HCT116 (cell line): ENCODE measurements at regions not wholly inside any gene's neighbourhood (a gene's known extent, or its start where the extent isn't known, plus 50 kb on each side); places are given as distances from the start of the nearest gene placed in this dataset.

Experiments
- ATAC-seq: fragments of 200-7000 bp; cut with Tn5 transposase; 2 replicates; pipeline ENCODE4 v1.9.1; 2020; ENCODE audit warnings: mild to moderate bottlenecking, moderate library complexity
- BruUV-seq: library from RNA; stranded (reverse); fragments of 400-500 nt; replicated peaks from 2 replicates; lab custom pipeline; 2021; lab: Mats Ljungman, UMichigan
- CTCF ChIA-PET: fragments of 300-600 bp; sonication (Branson Sonifier 250); formaldehyde crosslinking; loops from one replicate; lab custom pipeline; 2021; ENCODE audit warnings: antibody characterized with exemption; lab: Charles Lee
- POLR2A ChIA-PET: fragments of 300-600, 350-600 bp; sonication (Branson Sonifier 250); formaldehyde crosslinking; loops from one replicate; lab custom pipeline; 2021; ENCODE audit warnings: antibody characterized with exemption; lab: Charles Lee
- RAD21 ChIA-PET, 2 experiments: fragments of 300-600 bp; sonication (Branson Sonifier 250); formaldehyde crosslinking; loops; one replicate each; lab custom pipeline; 2023; ENCODE audit warnings: low total read pairs in 2 of 2; ENCODE audit not compliant: uncharacterized antibody in 2 of 2, unreplicated experiment in 2 of 2, low non-redundant PET in 1 of 2; lab: Charles Lee
- DNase-seq: peaks from one replicate; pipeline ENCODE4 v3.0.0-alpha.2; 2010; ENCODE audit warnings: low read depth, low spot score
- H2AFZ ChIP-seq: fragments of 200-600 bp; shearing (Covaris generic), sonication (generic); 2 replicates; pipeline ENCODE4 v1.6.1; 2017; ENCODE audit warnings: low read depth, mixed run types, mixed read lengths, antibody characterized with exemption, low read length; ENCODE audit not compliant: poor library complexity, severe bottlenecking
- H3K27ac ChIP-seq: 2 replicates; pipeline ENCODE4 v1.5.1; 2012; ENCODE audit warnings: low read depth, low read length
- H3K27me3 ChIP-seq: fragments of 200-600 bp; sonication (generic); 2 replicates; pipeline ENCODE4 v1.6.1; 2016; ENCODE audit warnings: mixed run types, low read length, mixed read lengths; ENCODE audit not compliant: insufficient read depth
- H3K36me3 ChIP-seq, 2 experiments: fragments of 200-500 bp in 1 of 2; fragments of 200-600 bp in 1 of 2; sonication (Bioruptor generic) in 1 of 2; sonication (generic) in 1 of 2; 2 replicates each; pipeline versions ENCODE4 v1.5.1 to v1.6.1; 2014 to 2016; ENCODE audit warnings: low read length in 2 of 2, inconsistent platforms in 1 of 2, mixed read lengths in 1 of 2, mixed run types in 1 of 2; ENCODE audit not compliant: insufficient read depth in 2 of 2, control insufficient read depth in 1 of 2
- H3K4me1 ChIP-seq, 2 experiments: fragments of 200-600 bp in 1 of 2; sonication (generic) in 1 of 2; 2 replicates each; pipeline versions ENCODE4 v1.5.1 to v1.6.1; 2012 to 2017; ENCODE audit warnings: low read length in 2 of 2, inconsistent platforms in 1 of 2, mild to moderate bottlenecking in 1 of 2, mixed read lengths in 1 of 2, mixed run types in 1 of 2, moderate library complexity in 1 of 2; ENCODE audit not compliant: insufficient read depth in 2 of 2, control insufficient read depth in 1 of 2
- H3K4me2 ChIP-seq: fragments of 200-600 bp; sonication (generic); 2 replicates; pipeline ENCODE4 v1.6.1; 2017; ENCODE audit warnings: mixed run types, low read length, mixed read lengths
- H3K4me3 ChIP-seq, 2 experiments: fragments of 200-600 bp in 1 of 2; sonication (generic) in 1 of 2; replicated peaks in 1 of 2; 2 replicates each; pipeline ENCODE4 v1.5.1; 2011 to 2016; ENCODE audit warnings: low read length in 2 of 2, control low read depth in 1 of 2, low read depth in 1 of 2, mild to moderate bottlenecking in 1 of 2, mixed read lengths in 1 of 2, mixed run types in 1 of 2
- H3K79me2 ChIP-seq: fragments of 200-600 bp; sonication (generic); 2 replicates; pipeline ENCODE4 v1.6.1; 2017; ENCODE audit warnings: mild to moderate bottlenecking, mixed run types, low read length, moderate library complexity, mixed read lengths; ENCODE audit not compliant: insufficient read depth
- H3K9ac ChIP-seq: fragments of 200-600 bp; sonication (generic); 2 replicates; pipeline ENCODE4 v1.6.1; 2016; ENCODE audit warnings: low read length, mixed read lengths
- H3K9me2 ChIP-seq: fragments of 200-600 bp; sonication (generic), shearing (Covaris generic); 2 replicates; pipeline ENCODE4 v1.6.1; 2017; ENCODE audit warnings: mixed run types, mild to moderate bottlenecking, moderate library complexity; ENCODE audit not compliant: insufficient read depth
- H3K9me3 ChIP-seq, 2 experiments: fragments of 200-500 bp in 1 of 2; fragments of 200-600 bp in 1 of 2; sonication (Bioruptor generic) in 1 of 2; sonication (generic) in 1 of 2; 2 replicates each; pipeline ENCODE4 v1.6.1; 2014 to 2017; ENCODE audit warnings: low read length in 2 of 2, mixed read lengths in 2 of 2, inconsistent platforms in 1 of 2, low read depth in 1 of 2, mild to moderate bottlenecking in 1 of 2, mixed run types in 1 of 2, moderate library complexity in 1 of 2; ENCODE audit not compliant: control insufficient read depth in 1 of 2, insufficient read depth in 1 of 2
- H4K20me1 ChIP-seq: fragments of 200-600 bp; sonication (generic), shearing (Covaris generic); 2 replicates; pipeline ENCODE4 v1.6.1; 2017; ENCODE audit warnings: mixed run types, mild to moderate bottlenecking, moderate library complexity; ENCODE audit not compliant: insufficient read depth
- EZH2phosphoT487 ChIP-seq: fragments of 200-600 bp; IDR thresholded peaks from 2 replicates; pipeline ENCODE4 v1.6.1; 2018; ENCODE audit warnings: antibody characterized with exemption, borderline replicate concordance
- JUND ChIP-seq: IDR thresholded peaks from 2 replicates; pipeline ENCODE4 v1.6.1; 2012
- MAX ChIP-seq: IDR thresholded peaks from 2 replicates; pipeline ENCODE4 v1.6.1; 2012
- ZFX ChIP-seq: fragments of 450-650 bp; IDR thresholded peaks from 2 replicates; pipeline ENCODE4 v1.6.1; 2017
- intact Hi-C: fragments of 100-400 bp; cut with micrococcal nuclease; formaldehyde crosslinking; loops from 2 replicates; pipeline ENCODE4 v1.10.0; 2022
- TF ChIP-seq, protein P1 (sequence below), 3 experiments: fragments of 200-600 bp in 1 of 3; sonication (generic) in 1 of 3; IDR thresholded peaks in 2 of 3; conservative IDR thresholded peaks in 1 of 3; 2 replicates each; pipeline ENCODE4 v1.5.1; 2012 to 2017; ENCODE audit warnings: low read depth in 2 of 3, low read length in 2 of 3, antibody characterized with exemption in 1 of 3, borderline replicate concordance in 1 of 3, control low read depth in 1 of 3, mild to moderate bottlenecking in 1 of 3, mixed read lengths in 1 of 3, mixed run types in 1 of 3, moderate library complexity in 1 of 3; ENCODE audit not compliant: insufficient read depth in 1 of 3

GRCh38 chr18:78363556-78364387, 615.8 kb upstream of the SALL3 start:
- ChIA-PET POLR2A (no interaction called here), CTCF (no interaction called here), RAD21 (no interaction called here)
- no peaks in the 10 kb centered on the region for H3K9me2 ChIP-seq
- H3K4me3 ChIP-seq: no peak overlapping the region
- peaks cover 10 to 16% of the 10 kb centered on the region in 2 experiments; a peak in 2 of 4 replicates for H3K9me3 ChIP-seq
- H3K9ac ChIP-seq: no peak overlapping the region
- H3K4me1 ChIP-seq: no peaks in the 10 kb centered on the region
- intact Hi-C loops: no loop called here
- H3K27ac ChIP-seq: no peak overlapping the region
- TF ChIP-seq EZH2phosphoT487 (no peak), ZFX (no peak), JUND (no peak)
- H3K36me3 ChIP-seq: no peaks in the 10 kb centered on the region
- no peak overlapping the region for H3K4me2 ChIP-seq
- ATAC-seq (no peak), DNase-seq (no peak)
- no peaks in the 10 kb centered on the region for H3K27me3 ChIP-seq
- no peak overlapping the region for H2AFZ ChIP-seq
- H4K20me1 ChIP-seq: no peaks in the 10 kb centered on the region
- BruUV-seq: no TSS peak
- no peaks in the 10 kb centered on the region for H3K79me2 ChIP-seq

- BruUV-seq: no TSS peak
- no peaks in the 10 kb centered on the region for H3K36me3 ChIP-seq
- peaks cover 15 to 19% of the 10 kb centered on the region in 2 experiments; a peak in 2 of 4 replicates for H3K9me3 ChIP-seq
- TF ChIP-seq, protein P1, sequence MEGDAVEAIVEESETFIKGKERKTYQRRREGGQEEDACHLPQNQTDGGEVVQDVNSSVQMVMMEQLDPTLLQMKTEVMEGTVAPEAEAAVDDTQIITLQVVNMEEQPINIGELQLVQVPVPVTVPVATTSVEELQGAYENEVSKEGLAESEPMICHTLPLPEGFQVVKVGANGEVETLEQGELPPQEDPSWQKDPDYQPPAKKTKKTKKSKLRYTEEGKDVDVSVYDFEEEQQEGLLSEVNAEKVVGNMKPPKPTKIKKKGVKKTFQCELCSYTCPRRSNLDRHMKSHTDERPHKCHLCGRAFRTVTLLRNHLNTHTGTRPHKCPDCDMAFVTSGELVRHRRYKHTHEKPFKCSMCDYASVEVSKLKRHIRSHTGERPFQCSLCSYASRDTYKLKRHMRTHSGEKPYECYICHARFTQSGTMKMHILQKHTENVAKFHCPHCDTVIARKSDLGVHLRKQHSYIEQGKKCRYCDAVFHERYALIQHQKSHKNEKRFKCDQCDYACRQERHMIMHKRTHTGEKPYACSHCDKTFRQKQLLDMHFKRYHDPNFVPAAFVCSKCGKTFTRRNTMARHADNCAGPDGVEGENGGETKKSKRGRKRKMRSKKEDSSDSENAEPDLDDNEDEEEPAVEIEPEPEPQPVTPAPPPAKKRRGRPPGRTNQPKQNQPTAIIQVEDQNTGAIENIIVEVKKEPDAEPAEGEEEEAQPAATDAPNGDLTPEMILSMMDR (IDR thresholded peaks at IDR 0.05 in 2 of 3, conservative IDR thresholded peaks at IDR 0.05 in 1 of 3; ENCODE audit: borderline replicate concordance in 1 of 3, insufficient read depth in 1 of 3, low read depth in 2 of 3, low read length in 2 of 3): no peak
- TF ChIP-seq MAX: no peak
- H3K9me2 ChIP-seq: no peaks in the 10 kb centered on the region
- DNase-seq (no peak), ATAC-seq (no peak)
- H3K4me3 ChIP-seq: no peak overlapping the region
- intact Hi-C loops: no loop called here
- H3K27ac ChIP-seq: no peak overlapping the region
- H3K4me2 ChIP-seq: no peak overlapping the region
- H4K20me1 ChIP-seq: no peaks in the 10 kb centered on the region
- no peak overlapping the region for H2AFZ ChIP-seq
- H3K27me3 ChIP-seq: no peaks in the 10 kb centered on the region
- ChIA-PET RAD21 (no interaction called here), CTCF (no interaction called here), POLR2A (no interaction called here)
- no peaks in the 10 kb centered on the region for H3K4me1 ChIP-seq
- H3K79me2 ChIP-seq: no peaks in the 10 kb centered on the region
- no peak overlapping the region for H3K9ac ChIP-seq
Observed at GRCh38 chr18:78364388-78364960, 615.1 kb upstream of the SALL3 start.
